MM.1S (cell line): ENCODE measurements at regions not wholly inside any gene's neighbourhood (a gene's known extent, or its start where the extent isn't known, plus 50 kb on each side); places are given as distances from the start of the nearest gene placed in this dataset.
"Not testable (repeated sequence)": the region's sequence is repeated elsewhere in the genome, so short reads cannot be mapped to it uniquely, and the experiment has no call there.

Experiments used
- DNase-seq: peaks from one replicate; pipeline ENCODE4 v3.0.0-alpha.2; 2015
- H2AFZ ChIP-seq: fragments of 300-600 bp; sonication (generic); 2 replicates; pipeline ENCODE4 v1.6.0; 2016; ENCODE audit warnings: antibody characterized with exemption, low read length
- H3F3A ChIP-seq: fragments of 300-600 bp; sonication (generic); 2 replicates; pipeline ENCODE4 v1.6.1; 2016; ENCODE audit warnings: mild to moderate bottlenecking, antibody characterized with exemption, low read length, moderate library complexity, mixed read lengths; ENCODE audit not compliant: insufficient read depth
- H3K27ac ChIP-seq: fragments of 300-600 bp; sonication (generic); 2 replicates; pipeline ENCODE4 v1.5.1; 2016; ENCODE audit warnings: mild to moderate bottlenecking, low read length
- H3K27me3 ChIP-seq: fragments of 300-600 bp; sonication (generic); replicated peaks from 2 replicates; pipeline ENCODE4 v1.6.0; 2016; ENCODE audit warnings: low read length; ENCODE audit not compliant: insufficient read depth
- H3K36me3 ChIP-seq: fragments of 300-600 bp; sonication (generic); replicated peaks from 2 replicates; pipeline ENCODE4 v1.6.1; 2016; ENCODE audit warnings: mild to moderate bottlenecking, low read length, mixed read lengths; ENCODE audit not compliant: insufficient read depth
- H3K4me1 ChIP-seq: fragments of 300-600 bp; sonication (generic); 2 replicates; pipeline ENCODE4 v1.6.1; 2016; ENCODE audit warnings: low read length, mixed read lengths
- H3K4me2 ChIP-seq: fragments of 300-600 bp; sonication (generic); 2 replicates; pipeline ENCODE4 v1.6.0; 2016; ENCODE audit warnings: low read depth, low read length
- H3K4me3 ChIP-seq: fragments of 300-600 bp; sonication (generic); 2 replicates; pipeline ENCODE4 v1.5.1; 2016; ENCODE audit warnings: low read length, mixed read lengths
- H3K79me2 ChIP-seq: fragments of 300-600 bp; sonication (generic); 2 replicates; pipeline ENCODE4 v1.6.1; 2016; ENCODE audit warnings: mixed run types, low read length, mixed read lengths
- H3K9ac ChIP-seq: fragments of 300-600 bp; sonication (generic); 2 replicates; pipeline ENCODE4 v1.6.1; 2016; ENCODE audit warnings: low read length, mixed read lengths
- H3K9me2 ChIP-seq: fragments of 300-600 bp; sonication (generic); replicated peaks from 2 replicates; pipeline ENCODE4 v1.6.1; 2016; ENCODE audit warnings: mild to moderate bottlenecking, low read length, mixed read lengths; ENCODE audit not compliant: insufficient read depth
- H3K9me3 ChIP-seq: fragments of 300-600 bp; sonication (generic); replicated peaks from 2 replicates; pipeline ENCODE4 v1.6.1; 2016; ENCODE audit warnings: mild to moderate bottlenecking, low read length, mixed read lengths; ENCODE audit not compliant: insufficient read depth
- H4K20me1 ChIP-seq: fragments of 300-600 bp; sonication (generic); 2 replicates; pipeline ENCODE4 v1.6.1; 2016; ENCODE audit warnings: mild to moderate bottlenecking, low read length, moderate library complexity, mixed read lengths; ENCODE audit not compliant: insufficient read depth
- EZH2 ChIP-seq: fragments of 300-600 bp; sonication (generic); optimal IDR thresholded peaks from 2 replicates; pipeline ENCODE3; 2017; ENCODE audit warnings: low read depth, mild to moderate bottlenecking, antibody characterized with exemption, low read length, mixed read lengths
- EZH2phosphoT487 ChIP-seq: fragments of 300-600 bp; sonication (generic); IDR thresholded peaks from 2 replicates; pipeline ENCODE4 v1.6.1; 2018; ENCODE audit warnings: antibody characterized with exemption, low read length
- TF ChIP-seq, protein P1 (sequence below): fragments of 300-600 bp; sonication (generic); IDR thresholded peaks from 2 replicates; pipeline ENCODE4 v1.5.1; 2016; ENCODE audit warnings: antibody characterized with exemption, low read length, mixed read lengths

DNA sequence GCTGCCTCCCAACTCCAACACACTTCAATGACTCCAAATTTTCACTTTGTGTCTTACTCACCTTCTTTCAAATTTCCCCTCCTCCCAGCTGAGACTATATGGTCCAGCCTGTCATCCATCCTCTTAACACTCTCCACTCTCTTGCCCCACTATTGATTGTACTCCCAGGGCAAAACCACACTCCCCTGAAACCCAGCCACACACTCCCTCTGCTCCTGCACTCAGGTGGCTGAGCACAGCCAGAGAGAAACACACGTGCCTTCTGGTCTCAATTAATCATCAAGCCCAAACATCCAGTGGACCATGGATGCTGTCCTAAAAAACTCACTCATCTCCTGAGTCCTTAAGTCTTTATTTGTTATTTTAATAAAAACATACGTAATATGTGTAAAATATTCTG is 1026.4 kb downstream of the KCNJ18 start:
- Histone ChIP-seq H2AFZ (no peak overlapping the region), H3K27me3 (no peaks in the 10 kb centered on the region), H3K4me2 (no peak overlapping the region), H3K9me3 (no peaks in the 10 kb centered on the region), H3K79me2 (no peaks in the 10 kb centered on the region), H3K9me2 (no peaks in the 10 kb centered on the region), H3K27ac (no peak overlapping the region), H4K20me1 (no peaks in the 10 kb centered on the region), H3K36me3 (no peaks in the 10 kb centered on the region), H3F3A (no peaks in the 10 kb centered on the region), H3K9ac (no peak overlapping the region), H3K4me1 (no peaks in the 10 kb centered on the region), H3K4me3 (no peak overlapping the region)
- TF ChIP-seq EZH2 (no peak), EZH2phosphoT487 (no peak)
- TF ChIP-seq, protein P1, sequence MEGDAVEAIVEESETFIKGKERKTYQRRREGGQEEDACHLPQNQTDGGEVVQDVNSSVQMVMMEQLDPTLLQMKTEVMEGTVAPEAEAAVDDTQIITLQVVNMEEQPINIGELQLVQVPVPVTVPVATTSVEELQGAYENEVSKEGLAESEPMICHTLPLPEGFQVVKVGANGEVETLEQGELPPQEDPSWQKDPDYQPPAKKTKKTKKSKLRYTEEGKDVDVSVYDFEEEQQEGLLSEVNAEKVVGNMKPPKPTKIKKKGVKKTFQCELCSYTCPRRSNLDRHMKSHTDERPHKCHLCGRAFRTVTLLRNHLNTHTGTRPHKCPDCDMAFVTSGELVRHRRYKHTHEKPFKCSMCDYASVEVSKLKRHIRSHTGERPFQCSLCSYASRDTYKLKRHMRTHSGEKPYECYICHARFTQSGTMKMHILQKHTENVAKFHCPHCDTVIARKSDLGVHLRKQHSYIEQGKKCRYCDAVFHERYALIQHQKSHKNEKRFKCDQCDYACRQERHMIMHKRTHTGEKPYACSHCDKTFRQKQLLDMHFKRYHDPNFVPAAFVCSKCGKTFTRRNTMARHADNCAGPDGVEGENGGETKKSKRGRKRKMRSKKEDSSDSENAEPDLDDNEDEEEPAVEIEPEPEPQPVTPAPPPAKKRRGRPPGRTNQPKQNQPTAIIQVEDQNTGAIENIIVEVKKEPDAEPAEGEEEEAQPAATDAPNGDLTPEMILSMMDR: no peak
- DNase-seq: no peak

DNA sequence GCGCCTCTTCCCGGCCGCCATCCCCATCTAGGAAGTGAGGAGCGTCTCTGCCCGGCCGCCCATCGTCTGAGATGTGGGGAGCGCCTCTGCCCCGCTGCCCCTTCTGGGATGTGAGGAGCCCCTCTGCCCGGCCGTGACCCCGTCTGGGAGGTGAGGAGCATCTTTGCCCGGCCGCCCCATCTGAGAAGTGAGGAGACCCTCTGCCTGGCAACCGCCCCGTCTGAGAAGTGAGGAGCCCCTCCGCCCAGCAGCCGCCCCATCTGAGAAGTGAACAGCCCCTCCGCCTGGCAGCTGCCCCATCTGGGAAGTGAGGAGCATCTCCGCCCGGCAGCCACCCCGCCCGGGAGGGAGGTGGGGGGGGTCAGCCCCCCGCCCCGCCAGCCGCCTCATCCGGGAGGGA is 1048.7 kb downstream of the KCNJ18 start:
- H3K9me2 ChIP-seq, H3K9me3 ChIP-seq, DNase-seq, H2AFZ ChIP-seq, H3K4me3 ChIP-seq, H4K20me1 ChIP-seq, H3K27me3 ChIP-seq, H3K27ac ChIP-seq, H3F3A ChIP-seq, H3K79me2 ChIP-seq, H3K9ac ChIP-seq, H3K4me1 ChIP-seq, H3K4me2 ChIP-seq, H3K36me3 ChIP-seq: not testable (repeated sequence)
